HG03060 (cell line): ENCODE measurements at regions not wholly inside any gene's neighbourhood (a gene's known extent, or its start where the extent isn't known, plus 50 kb on each side); places are given as distances from the start of the nearest gene placed in this dataset.
"Not testable (repeated sequence)": the region's sequence is repeated elsewhere in the genome, so short reads cannot be mapped to it uniquely, and the experiment has no call there.

Source experiments
- ATAC-seq: cut with Tn5 transposase; IDR thresholded peaks from one replicate; pipeline ENCODE4 v1.9.1; 2021; ENCODE audit warnings: low read depth, moderate number of reproducible peaks; ENCODE audit not compliant: unreplicated experiment

DNA sequence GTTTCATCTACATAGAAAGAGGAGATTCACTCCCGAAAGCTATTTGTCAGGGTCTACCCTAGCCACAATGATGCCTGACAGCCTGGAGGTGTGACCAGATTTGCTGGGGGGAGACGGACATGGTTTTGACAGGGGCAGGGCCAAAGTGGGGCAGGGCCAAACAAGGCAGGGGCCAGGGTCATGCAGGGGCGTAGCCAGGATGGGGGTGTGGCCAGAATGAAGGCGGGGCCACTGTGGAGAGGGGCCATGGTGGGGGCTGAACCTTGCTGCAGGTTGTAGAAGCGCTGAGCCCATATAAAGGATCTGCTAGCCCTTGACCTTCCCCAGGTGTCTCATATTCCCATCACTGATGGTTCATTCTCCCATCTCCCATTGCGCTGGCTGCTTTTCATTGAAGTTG, 184.1 kb upstream of the SULF2 start:
- ATAC-seq = no peak

GRCh38 chr20:47968541-47969310, 183.4 kb upstream of the SULF2 start:
- no peak for ATAC-seq

GRCh38 chr20:47964149-47964548, 178.9 kb upstream of the SULF2 start:
- no peak for ATAC-seq

- ATAC-seq = no peak
These were observed 177.7 kb upstream of the SULF2 start for GRCh38 chr20:47963022-47963421.

- ATAC-seq = no peak
These were observed 177.1 kb upstream of the SULF2 start for GRCh38 chr20:47962286-47962963.

- no peak for ATAC-seq
These were observed 175.7 kb upstream of the SULF2 start for GRCh38 chr20:47960769-47961541.

- no peak for ATAC-seq
These were observed 175.0 kb upstream of the SULF2 start for GRCh38 chr20:47960277-47960676.

DNA sequence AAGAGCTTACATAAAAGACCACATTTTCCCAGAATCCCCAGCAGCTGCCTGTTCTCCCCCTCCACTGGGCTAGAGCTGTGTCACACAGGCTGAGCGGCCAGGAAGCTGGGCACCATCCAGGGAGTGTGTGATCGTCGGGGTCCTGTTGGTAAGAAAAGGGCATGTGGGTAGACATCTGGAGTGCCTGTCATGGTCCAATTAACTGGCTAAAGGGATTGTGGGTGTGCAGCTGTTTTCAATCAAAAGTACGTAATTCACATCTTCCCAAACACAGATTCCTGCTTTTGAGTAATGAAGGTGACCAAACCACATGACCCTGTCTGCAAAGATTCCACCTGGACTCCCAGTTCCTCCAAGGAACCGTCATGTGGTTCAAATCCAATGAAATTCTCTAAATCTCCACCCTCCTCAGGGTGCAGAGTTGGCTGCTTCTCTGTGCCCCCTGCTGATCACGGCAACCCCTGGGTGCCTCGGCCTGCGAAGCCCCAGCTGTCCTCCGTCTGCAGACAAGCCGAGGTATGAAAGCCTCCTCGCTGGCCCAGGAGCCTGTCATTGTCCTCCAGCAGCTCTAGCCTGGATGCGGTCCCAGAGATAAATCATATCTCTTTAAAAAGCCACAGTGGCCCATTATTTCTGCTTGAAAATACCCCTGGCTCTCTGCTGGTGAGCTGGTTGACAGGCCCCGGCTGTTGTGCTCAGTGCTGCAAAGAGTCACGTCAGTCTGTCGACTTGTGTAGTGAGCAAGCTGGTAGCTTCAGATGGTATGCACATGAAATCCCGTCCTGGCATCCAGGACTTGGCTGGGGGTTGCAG, 172.9 kb upstream of the SULF2 start:
- not testable (repeated sequence) for ATAC-seq

GRCh38 chr20:47957135-47957534, 171.9 kb upstream of the SULF2 start:
- no peak for ATAC-seq

- no peak for ATAC-seq
These were observed 171.2 kb upstream of the SULF2 start for GRCh38 chr20:47956268-47956995.

GRCh38 chr20:47953471-47953870, 168.2 kb upstream of the SULF2 start:
- ATAC-seq = no peak

DNA sequence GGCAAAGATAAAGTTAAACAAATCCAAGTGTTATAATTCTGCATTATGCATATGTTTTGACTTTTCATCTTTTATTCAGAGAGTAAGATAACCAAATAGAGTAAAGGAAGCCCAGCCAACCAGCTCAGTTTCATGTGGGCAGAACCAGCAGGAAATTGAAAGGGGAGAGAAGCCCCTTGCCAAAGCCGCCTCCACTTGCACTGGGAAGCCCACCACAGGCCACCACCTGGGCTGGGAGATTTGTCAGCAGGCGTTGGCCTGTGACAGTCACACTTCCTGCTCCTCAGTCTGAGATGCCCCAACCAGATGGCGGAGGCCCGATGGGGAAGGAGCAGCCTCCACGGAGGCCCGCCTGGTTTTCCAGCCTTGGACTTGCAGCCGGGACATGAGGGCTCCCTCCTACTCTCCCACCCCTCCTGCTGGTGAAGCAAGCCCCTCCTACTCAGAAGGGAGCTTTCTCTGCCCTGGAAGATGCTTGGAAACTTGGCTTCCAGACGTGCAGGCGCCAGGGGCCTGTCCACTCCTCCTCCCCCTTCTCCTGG, 166.8 kb upstream of the SULF2 start:
- ATAC-seq = no peak

- ATAC-seq = no peak
These were observed 166.3 kb upstream of the SULF2 start for GRCh38 chr20:47951521-47951971.

GRCh38 chr20:47950913-47951283, 165.6 kb upstream of the SULF2 start:
- no peak for ATAC-seq

DNA sequence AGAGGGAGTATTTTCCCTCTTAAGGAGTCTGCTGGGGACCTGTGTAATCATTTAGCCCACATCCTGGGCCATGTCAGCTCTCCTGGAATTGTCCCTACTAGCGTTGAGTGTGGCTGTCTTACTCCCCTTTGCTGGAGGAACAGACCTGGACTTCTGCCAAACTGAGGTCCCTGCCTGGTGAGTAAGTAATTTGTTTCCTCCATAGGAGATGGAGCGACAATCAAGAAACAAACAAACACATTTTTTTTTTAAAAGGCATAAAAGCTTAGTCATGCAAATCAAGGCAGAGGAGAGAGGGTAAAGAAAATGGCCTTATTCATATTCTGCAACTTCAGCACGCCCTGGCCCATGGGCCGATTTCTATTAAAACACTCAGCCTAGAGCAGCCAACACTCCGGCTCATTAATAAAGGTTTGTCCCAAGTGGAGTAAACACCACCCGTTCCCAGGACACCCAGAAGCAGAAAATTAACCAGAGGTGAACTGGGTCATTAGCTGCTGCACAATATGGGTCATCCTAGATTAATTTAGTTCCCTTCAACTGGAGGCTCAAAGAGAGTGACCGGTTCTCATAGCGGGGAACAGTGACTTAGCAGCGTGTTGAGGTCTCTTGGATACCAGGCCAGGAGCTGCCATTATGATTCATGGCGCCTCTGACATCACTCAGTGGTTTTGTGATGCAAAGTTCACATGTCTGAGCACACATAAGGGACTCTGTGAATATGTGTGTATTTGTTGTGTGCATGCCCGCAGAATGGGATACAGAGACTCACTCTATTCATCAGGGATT, 165.0 kb upstream of the SULF2 start:
- ATAC-seq = no peak

DNA sequence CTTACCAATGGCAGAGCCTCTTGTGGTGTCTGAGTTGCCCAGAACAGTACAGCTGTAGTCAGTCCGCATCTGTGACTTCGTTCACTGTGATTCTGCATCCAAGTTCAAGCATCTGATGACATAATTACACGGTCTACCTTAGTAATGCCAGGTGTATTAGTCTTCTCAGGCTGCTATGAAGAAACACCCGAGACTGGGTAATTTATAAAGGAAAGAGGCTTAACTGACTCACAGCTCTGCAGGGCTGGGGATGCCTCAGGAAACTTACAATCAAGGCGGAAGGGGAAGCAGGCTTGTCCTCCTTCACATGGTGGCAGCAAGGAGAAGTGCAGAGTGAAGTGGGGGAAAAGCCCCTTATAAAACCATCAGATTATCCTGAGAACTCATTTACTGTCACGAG, 163.9 kb upstream of the SULF2 start:
- no peak for ATAC-seq

GRCh38 chr20:47944682-47945081, 159.4 kb upstream of the SULF2 start:
- ATAC-seq = no peak

DNA sequence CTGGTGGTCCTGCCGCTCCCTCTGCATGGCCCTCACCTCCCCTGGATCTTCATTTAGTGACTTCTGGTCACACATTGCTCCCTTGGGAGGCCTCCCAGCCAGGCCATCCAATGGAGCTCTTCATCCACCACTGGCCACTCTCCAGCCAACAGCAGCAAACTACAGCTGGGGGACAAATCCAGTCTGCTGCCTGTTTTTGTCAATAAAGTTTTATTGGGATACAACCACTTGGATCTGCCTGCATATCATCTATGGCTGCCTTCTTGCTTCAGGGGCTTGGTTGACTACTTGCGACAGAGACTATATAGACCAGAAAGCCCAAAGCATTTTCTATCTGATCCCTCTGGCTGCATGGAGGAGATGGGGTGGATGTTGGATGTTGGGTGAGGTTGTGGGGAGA, 156.6 kb upstream of the SULF2 start:
- no peak for ATAC-seq
